ENCODE measurements at regions not wholly inside any gene's neighbourhood (a gene's known extent, or its start where the extent isn't known, plus 50 kb on each side); places are given as distances from the start of the nearest gene placed in this dataset.

DNA sequence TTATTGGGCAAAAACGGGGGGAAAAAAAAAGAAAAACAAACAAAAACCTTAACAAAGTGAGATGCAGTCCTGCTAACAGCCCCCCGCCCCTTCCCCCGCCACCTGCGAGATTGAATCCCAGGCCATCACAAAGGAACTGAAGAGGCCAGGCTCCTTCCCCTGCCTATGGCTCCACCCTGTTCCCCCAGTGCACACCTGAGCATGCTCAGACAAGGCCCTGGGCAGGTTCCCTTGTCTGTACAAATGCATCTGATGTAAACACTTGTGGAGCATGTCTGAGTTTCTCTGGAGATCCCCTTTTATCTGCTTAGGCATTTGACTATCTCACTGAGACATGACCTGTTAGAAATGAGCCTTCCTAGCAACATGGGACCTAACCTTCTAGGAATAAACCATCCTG is 983.7 kb upstream of the PABPC4L start:
- TF ChIP-seq, protein P1, sequence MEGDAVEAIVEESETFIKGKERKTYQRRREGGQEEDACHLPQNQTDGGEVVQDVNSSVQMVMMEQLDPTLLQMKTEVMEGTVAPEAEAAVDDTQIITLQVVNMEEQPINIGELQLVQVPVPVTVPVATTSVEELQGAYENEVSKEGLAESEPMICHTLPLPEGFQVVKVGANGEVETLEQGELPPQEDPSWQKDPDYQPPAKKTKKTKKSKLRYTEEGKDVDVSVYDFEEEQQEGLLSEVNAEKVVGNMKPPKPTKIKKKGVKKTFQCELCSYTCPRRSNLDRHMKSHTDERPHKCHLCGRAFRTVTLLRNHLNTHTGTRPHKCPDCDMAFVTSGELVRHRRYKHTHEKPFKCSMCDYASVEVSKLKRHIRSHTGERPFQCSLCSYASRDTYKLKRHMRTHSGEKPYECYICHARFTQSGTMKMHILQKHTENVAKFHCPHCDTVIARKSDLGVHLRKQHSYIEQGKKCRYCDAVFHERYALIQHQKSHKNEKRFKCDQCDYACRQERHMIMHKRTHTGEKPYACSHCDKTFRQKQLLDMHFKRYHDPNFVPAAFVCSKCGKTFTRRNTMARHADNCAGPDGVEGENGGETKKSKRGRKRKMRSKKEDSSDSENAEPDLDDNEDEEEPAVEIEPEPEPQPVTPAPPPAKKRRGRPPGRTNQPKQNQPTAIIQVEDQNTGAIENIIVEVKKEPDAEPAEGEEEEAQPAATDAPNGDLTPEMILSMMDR (IDR thresholded peaks at IDR 0.05) = no peak

DNA sequence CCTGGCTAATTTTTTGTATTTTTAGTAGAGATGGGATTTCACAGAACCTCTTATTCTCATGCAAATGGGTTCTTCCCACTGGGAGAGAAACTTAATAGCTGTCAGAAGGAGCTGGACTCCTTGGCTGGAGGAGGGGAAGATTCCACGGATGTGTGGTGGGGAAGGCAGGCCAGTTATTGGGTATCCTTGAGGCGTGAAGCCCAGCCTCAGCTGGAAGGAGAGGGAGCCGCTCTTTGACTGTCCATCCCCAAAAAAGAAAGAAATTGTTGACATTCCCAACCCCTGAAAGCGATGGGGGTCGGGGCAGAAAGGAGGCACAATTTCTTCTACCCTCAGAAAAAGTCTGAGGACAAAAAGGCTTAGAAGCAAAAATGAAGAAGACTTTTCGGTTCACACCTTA is 983.1 kb upstream of the PABPC4L start:
- TF ChIP-seq, protein P1 (IDR thresholded peaks at IDR 0.05) = no peak

DNA sequence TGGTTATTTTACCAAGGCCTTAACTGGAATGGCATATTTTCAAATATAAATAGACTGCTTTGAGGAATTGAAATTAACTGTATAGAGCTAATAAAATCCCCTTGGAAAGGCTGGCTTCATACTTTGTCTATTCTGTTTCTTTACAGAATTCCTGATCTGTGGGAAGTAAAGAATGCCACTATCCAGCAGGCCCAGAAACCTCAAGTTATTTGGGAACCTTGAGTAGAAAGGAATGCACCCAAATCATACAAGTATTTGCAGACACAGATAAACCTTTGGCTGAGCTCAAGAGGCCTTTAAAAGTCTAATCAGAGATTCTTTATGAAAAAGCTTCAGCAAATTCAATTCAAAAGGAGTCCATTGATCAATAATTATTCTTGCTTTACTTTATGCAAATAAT is 975.7 kb upstream of the PABPC4L start:
- TF ChIP-seq, protein P1 (IDR thresholded peaks at IDR 0.05) = no peak

DNA sequence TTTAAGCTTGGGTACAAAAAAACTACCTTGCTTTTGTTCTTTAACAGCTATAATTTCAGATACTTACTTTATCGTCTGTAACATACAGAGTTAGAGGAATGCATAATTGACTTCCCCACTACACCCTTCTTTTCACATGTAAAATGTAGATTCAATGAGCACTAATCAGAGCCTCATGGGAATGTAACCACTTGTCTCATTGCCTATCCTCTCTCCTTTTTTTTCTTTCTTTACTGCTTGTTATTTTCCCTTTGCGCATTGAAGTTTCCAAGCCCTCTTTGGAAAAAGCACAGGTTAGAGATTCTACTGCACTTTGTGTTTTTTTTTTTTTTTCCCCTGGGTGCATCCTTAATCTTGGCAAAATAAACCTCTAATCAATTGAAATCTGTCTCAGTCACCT is 965.1 kb upstream of the PABPC4L start:
- TF ChIP-seq, protein P1 (IDR thresholded peaks at IDR 0.05) = no peak

DNA sequence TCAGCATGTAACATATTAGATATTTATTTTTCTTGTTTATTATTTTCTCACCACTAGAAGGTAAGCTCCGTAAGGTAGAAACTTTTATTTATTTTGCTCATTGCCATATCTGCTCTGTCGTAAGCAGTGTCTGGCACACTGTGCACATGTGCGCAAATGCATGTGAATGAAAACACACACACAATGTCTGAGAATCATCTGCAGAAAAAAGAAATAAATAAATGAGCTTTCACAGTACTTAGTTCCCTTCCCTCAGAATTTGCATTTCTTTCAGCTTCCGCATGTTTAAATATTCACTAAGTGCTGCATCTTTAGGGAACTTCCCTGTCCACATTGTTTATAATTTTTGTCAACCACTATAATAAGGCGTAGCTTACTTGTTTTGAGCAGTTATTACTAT is 963.0 kb upstream of the PABPC4L start:
- TF ChIP-seq, protein P1 (IDR thresholded peaks at IDR 0.05) = no peak

DNA sequence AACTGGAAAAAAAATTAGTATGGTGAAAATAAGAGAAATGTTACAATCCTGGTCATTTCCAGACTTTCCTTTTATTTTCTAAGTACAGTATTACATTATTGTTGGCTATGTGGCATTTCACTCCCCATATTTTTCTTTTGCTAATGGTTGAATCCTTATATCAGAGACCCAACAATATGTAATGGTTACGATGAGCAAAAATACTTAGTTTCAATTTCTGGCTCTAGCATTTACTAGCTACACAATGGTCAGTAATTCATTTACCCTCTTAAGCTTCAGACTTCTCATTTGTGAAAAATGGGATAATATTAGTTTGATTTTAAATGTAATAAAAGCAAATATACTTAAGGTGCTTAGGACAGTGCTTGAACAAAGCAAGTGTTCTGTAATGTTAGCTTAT is 942.9 kb upstream of the PABPC4L start:
- TF ChIP-seq, protein P1 (IDR thresholded peaks at IDR 0.05) = no peak

DNA sequence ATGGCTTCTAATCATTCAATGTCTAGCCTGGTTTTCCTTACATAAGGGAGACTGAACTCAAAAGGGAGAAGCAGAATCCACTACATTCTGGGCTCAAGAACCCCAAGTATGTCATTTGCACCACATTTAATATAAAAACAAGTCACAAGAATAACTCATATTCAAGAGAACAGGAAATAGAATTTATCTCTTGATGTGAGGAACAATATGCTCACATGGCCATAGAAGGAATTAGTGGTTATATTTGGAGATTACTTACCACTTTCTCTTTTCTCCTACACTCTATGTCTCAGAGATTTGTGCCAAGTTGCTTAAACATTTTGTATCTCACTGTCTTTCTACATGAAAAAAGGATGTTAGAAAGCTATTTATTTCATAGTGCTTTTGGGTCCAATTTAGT is 922.6 kb upstream of the PABPC4L start:
- TF ChIP-seq, protein P1 (IDR thresholded peaks at IDR 0.05) = no peak

DNA sequence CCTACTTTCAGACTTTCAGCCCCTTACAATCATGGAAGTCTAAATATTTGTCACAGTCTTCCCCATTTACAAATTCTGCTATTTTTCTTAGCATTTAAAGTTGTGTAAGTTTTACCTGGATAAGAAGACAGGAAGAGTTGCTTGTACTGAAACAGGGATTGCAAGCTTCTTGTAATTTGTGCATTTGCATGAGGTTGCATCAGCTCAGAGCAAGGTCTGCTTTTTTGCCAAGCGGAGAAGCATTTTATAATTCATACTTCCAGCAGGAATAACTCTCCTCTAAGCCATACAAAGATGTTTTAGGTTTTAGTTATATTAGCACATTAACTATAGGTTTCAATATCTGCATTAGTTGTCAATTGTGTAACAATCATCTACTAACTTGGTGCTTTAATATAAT is 922.0 kb upstream of the PABPC4L start:
- TF ChIP-seq, protein P1 (IDR thresholded peaks at IDR 0.05) = no peak
